Uterus (tissue), 2 donors: ENCODE measurements at regions not wholly inside any gene's neighbourhood (a gene's known extent, or its start where the extent isn't known, plus 50 kb on each side); places are given as distances from the start of the nearest gene placed in this dataset.

ENCODE experiments used
- CTCF ChIP-seq, 4 experiments: fragments of 200-600 bp in 2 of 4; fragments of 450-650 bp in 2 of 4; sonication (generic) in 2 of 4; IDR thresholded peaks; one replicate each; pipeline ENCODE4 v1.5.1; 2016 to 2019; ENCODE audit warnings: antibody characterized with exemption in 4 of 4, mild to moderate bottlenecking in 2 of 4, moderate library complexity in 1 of 4
- POLR2A ChIP-seq, 2 donors: fragments of 450-650 bp; IDR thresholded peaks; one replicate each; pipeline ENCODE4 v1.6.1; 2016; ENCODE audit warnings: antibody characterized with exemption in 2 of 2, mild to moderate bottlenecking in 1 of 2, moderate library complexity in 1 of 2

- TF ChIP-seq CTCF (IDR thresholded peaks at IDR 0.05) (no peak), POLR2A (IDR thresholded peaks at IDR 0.05) (no peak)
Observed at GRCh38 chr7:16099302-16099849, 322.0 kb downstream of the CRPPA start.
